ENCODE measurements at regions not wholly inside any gene's neighbourhood (a gene's known extent, or its start where the extent isn't known, plus 50 kb on each side); places are given as distances from the start of the nearest gene placed in this dataset.

GRCh38 chr5:103973669-103974068 lies 411.1 kb upstream of the NUDT12 start:
- TF ChIP-seq POLR2A (IDR thresholded peaks at IDR 0.05) (no peak), CTCF (IDR thresholded peaks at IDR 0.05) (no peak), POLR2AphosphoS5 (IDR thresholded peaks at IDR 0.05) (no peak)
